HT-29 (cell line): ENCODE measurements at regions not wholly inside any gene's neighbourhood (a gene's known extent, or its start where the extent isn't known, plus 50 kb on each side); places are given as distances from the start of the nearest gene placed in this dataset.
"Not testable (repeated sequence)": the region's sequence is repeated elsewhere in the genome, so short reads cannot be mapped to it uniquely, and the experiment has no call there.

Source experiments
- DNase-seq: peaks from one replicate; pipeline ENCODE4 v3.0.0-alpha.2; 2015; ENCODE audit warnings: low spot score

GRCh38 chr3:194865061-194865460 lies 179.4 kb downstream of the FAM43A start:
- no peak for DNase-seq

GRCh38 chr3:194865615-194866014 lies 179.9 kb downstream of the FAM43A start:
- no peak for DNase-seq

DNA sequence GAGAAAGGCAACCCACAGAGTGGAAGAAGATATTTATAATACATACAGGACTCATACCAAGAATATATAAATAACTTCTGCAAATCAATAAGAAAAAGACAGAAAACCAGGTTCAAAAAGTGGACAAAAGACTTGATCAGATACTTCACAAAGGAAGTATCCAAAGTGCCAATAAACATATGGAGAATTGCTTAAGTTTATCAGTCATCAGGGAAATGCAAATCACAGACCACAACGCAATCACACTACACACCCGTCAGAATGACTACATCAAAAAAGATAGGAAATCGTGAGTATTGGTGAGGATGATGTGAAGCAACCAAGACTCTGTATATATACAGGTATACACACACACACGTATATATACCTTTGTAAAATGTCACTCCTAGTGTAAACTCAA lies 180.6 kb downstream of the FAM43A start:
- DNase-seq = no peak

DNA sequence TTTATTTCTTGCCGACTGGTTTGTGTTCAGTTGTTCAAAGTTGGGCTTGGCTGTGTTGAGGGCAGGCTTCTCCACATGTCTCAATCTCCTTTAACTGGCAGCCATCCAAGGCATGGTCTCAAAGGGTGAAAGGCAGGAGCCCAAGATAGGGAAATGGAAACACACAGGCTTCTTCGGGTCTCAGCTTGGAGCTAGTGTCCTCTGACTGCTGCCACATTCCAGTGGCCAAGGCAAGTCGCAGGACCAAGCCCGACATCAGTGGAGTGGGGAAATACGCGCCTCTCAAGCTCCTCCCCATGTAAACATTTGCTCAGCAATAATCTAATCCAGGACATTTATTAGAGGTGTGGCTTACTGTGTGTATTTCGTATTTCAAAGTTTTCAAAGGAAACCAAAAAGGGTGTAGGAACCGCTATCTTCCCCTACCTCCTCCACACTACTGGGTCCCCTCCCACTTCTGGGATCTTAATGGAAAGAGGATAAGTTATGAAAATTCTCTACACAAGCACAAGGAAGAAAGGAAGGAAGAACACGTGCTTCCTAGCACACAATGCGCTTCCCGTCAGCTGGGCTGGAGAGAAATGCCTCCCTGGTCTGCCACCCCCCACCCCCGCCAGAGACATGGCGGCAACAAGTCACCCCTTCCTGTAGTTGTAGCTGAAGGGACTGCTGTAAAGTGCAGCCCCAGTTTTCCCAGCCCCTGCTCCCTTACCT lies 181.7 kb downstream of the FAM43A start:
- DNase-seq = peak; percentile 32

DNA sequence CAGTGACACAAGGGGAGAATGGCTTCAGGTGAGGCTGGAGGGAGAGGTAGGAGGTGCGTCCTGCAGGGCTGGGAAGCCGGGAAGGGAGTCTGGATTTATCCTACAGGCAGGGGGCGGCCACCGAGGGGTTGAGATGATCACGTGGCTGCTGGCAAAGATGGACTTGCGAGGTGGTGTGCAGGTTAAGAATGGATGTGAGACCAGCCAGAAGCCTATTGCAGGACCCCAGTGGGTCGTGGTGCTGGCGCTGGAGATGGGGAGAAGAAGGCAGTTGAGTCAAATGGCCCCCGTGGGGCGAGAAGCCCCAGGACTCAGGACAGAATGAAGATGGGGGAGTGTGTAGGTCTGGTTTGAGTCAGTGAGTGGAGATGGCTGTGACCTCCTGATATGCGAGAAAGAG lies 183.1 kb downstream of the FAM43A start:
- DNase-seq = no peak

- no peak for DNase-seq
Observed at GRCh38 chr3:194869482-194870169, 183.9 kb downstream of the FAM43A start.

DNA sequence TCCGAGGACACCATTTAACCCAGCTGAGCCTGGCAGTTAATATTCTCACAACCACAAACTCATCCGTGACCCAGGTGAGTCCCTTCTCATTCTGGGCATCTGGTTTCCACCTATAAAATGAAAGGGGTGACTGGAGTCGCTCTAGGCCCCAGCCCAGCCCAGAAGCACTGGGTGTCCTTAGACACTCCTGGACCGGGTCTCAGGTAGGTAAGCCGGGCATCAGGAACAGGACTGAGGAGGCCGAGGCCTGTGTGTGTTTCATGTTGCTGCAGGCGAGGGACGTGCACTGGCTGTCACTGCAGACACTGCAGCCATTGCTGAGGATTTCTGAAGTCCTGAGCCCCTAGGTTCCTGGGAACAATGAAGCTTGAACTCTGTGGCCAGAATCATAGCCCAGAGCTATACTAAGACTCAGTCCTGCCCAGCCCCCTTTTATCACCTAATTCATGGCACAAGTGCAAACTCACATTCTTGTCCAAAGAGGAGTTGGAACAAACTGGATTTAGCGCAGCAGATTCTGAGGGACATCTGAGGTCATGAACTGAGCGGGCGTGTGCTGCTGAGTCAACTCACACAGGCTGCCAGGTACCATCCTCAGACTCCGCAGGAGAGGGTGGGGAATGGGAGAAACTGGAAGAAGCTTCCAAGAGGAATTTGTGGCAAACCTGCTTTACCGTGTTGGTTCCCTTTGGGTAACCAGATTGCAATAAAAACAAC lies 184.9 kb downstream of the FAM43A start:
- no peak for DNase-seq

GRCh38 chr3:194871143-194871863 lies 185.6 kb downstream of the FAM43A start:
- DNase-seq = no peak

DNA sequence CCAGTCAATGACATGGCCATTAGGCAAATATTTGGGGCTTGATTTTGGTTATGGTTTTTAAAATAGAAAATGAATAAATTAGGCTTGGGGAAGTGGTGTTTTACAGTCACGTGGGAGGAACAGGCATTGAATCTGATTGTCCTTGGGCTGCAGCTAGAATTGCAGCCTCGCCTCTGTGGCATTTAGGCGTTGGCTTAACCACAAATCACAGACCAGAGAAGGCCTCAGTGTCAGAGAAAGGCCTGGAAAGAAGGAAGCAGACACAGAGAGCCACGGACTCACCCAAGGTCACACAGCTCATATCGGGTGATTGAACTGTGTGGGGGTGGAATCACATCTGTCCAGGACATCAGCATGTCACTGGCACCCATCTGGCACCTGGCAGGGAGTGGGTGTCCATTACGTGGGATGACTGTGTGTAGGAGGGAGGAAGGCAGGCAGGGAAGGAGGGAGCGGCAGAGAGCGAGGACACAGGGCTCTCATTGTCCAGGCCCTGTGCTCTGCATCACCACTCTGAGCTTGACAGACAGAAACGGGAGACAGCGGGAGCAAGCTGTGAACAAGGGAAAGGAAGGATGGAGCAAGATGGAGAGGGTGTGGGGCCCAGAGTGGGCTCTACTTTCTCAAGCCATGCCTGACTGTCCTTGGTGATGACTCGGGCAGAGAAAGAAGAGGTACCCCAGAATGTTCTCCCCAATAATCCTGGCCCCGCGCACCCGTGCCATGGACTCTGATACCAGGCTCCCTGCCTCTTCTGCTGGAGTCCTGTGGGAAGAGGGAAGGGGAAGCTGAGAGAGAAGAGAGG lies 186.4 kb downstream of the FAM43A start:
- peak; percentile 13 for DNase-seq

- DNase-seq = no peak
Observed at GRCh38 chr3:194872669-194872977, 186.9 kb downstream of the FAM43A start.

DNA sequence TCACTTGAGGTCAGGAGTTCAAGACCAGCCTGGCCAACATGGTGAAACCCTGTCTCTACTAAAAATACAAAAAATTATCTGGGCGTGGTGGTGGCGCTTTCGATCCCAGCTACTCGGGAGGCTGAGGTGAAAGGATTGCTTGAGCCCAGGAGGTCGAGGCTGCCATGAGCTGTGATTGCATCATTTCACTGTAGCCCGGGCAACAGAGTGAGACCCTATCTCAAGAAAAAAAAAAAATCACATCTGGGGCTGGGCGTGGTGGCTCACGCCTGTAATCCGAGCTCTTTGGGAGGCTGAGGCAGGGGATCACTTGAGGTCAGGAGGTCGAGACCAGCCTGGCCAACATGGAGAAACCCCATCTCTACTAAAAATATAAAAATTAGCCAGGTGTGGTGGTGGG lies 187.8 kb downstream of the FAM43A start:
- DNase-seq = not testable (repeated sequence)

- no peak for DNase-seq
Observed at GRCh38 chr3:194874206-194874605, 188.5 kb downstream of the FAM43A start.

- no peak for DNase-seq
Observed at GRCh38 chr3:194874783-194875182, 189.1 kb downstream of the FAM43A start.

DNA sequence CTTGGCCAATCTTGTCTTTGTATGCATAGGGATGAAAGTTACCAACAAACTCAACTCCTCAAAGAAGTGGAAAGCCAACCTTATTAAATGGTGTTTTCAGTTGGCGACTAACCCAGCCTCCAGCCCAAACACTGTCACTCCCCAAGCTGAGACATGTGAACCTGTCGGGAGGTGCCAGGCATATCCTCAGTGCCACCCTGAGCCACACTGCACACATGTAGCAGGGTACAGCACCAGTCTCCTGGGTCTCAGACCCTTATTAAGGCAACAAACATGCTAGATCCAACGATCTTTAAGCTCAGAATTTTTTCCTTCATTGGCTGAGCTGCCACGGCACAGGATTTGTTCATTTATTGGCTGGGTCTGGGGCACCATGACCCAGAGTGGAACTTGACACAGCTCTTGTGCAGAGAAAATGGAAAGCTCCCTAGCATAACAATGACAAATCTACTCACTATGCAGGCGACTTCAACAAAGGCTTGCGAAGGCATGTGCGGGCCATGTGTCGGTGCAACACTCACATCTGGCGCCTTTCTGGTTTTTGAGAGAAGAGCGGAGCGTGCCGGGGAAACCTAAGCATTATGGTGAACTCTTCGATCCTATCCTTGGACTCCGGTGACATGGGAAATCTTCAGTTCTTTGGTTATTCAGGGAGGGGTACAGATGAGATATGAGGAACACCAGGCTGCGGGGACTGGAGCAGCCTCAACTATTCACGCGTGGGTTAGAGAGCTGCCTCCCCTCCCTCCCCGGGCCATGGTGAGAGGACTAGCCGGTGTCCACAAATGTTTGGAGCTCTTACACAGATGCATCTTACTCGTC lies 190.1 kb downstream of the FAM43A start:
- no peak for DNase-seq

GRCh38 chr3:194876403-194877095 lies 190.9 kb downstream of the FAM43A start:
- no peak for DNase-seq

- no peak for DNase-seq
Observed at GRCh38 chr3:194877291-194878119, 191.8 kb downstream of the FAM43A start.

- no peak for DNase-seq
Observed at GRCh38 chr3:194879126-194879877, 193.6 kb downstream of the FAM43A start.
